ENCODE measurements at regions not wholly inside any gene's neighbourhood (a gene's known extent, or its start where the extent isn't known, plus 50 kb on each side); places are given as distances from the start of the nearest gene placed in this dataset.

DNA sequence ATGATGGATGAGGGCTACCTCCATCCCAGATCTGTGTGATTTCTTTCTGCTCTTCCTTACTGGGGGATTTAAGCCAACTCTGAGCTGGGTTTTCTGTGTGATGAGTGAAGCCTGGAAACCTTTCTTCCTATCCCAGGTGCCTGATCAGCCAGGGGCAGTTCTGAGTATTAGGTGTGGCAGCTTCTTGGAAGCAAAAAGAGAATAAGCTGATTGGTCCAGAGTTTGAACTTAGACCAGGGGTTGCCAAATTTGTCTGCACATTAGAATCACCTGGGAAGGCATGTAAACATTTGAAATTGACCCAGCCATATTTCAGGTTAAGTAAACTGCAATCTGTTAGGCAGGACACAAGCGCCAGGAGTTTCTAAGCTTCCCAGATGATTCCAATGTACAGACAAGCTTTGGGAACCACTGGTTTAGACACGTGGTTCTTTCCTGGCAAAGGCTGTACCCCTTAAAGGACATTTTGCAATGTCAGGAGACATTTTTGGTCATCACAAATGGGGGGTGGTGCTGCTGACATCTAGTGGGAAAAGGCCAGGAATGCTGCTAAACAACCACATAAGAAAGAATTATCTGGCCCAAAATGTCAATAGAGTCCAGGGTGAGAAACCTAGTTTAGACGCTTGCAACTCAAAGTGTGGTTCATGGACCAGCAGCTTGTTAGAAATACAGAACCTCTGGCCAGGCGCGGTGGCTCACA is 160.5 kb upstream of the GHITM start:
- H3K4me2 ChIP-seq (ENCODE audit: low read length), result no peak overlapping the region
- H3K9me3 ChIP-seq (ENCODE audit: low read length), result no peaks in the 10 kb centered on the region
- no peaks in the 10 kb centered on the region for H3F3A ChIP-seq (ENCODE audit: low read length, unreplicated experiment)
- BruUV-seq (replicated peaks), result no TSS peak
- no peak overlapping the region for H3K9ac ChIP-seq (ENCODE audit: low read length)
- H3K36me3 ChIP-seq (ENCODE audit: low read depth, low read length), result no peaks in the 10 kb centered on the region
- no peak for ATAC-seq
- POLR2A ChIA-PET (ENCODE audit: unreplicated experiment), result no interaction called here
- no peaks in the 10 kb centered on the region for H3K4me1 ChIP-seq (ENCODE audit: insufficient read depth, low read length)
- intact Hi-C loops (cut with micrococcal nuclease), result no loop called here
- no peaks in the 10 kb centered on the region for H4K20me1 ChIP-seq (ENCODE audit: low read length)
- H3K27ac ChIP-seq (ENCODE audit: low read length), result no peak overlapping the region
- no peak for DNase-seq
- H2AFZ ChIP-seq (ENCODE audit: low read length), result no peak overlapping the region
- no peak for TF ChIP-seq EZH2phosphoT487 (IDR thresholded peaks at IDR 0.05; ENCODE audit: borderline replicate concordance, low read length)
- no peak for TF ChIP-seq CTCF (conservative IDR thresholded peaks at IDR 0.05; ENCODE audit: low read depth, low read length)
- no peak for TF ChIP-seq EZH2 (IDR thresholded peaks at IDR 0.05; ENCODE audit: low read length, unreplicated experiment)
- CTCF ChIA-PET, result no interaction called here
- no peaks in the 10 kb centered on the region for H3K79me2 ChIP-seq (ENCODE audit: low read length)
- H3K4me3 ChIP-seq (ENCODE audit: low read length), result no peak overlapping the region
- no peaks in the 10 kb centered on the region for H3K9me2 ChIP-seq (replicated peaks; ENCODE audit: low read length)
- no peaks in the 10 kb centered on the region for H3K27me3 ChIP-seq (ENCODE audit: low read length)

GRCh38 chr10:83982812-83983211 is 156.5 kb upstream of the GHITM start:
- intact Hi-C loops (cut with micrococcal nuclease), result no loop called here
- no peaks in the 10 kb centered on the region for H3K36me3 ChIP-seq (ENCODE audit: low read depth, low read length)
- no peaks in the 10 kb centered on the region for H3K79me2 ChIP-seq (ENCODE audit: low read length)
- no peak overlapping the region for H3K27ac ChIP-seq (ENCODE audit: low read length)
- ATAC-seq (no peak), DNase-seq (no peak)
- H3K9ac ChIP-seq (ENCODE audit: low read length), result no peak overlapping the region
- BruUV-seq (replicated peaks), result no TSS peak
- H2AFZ ChIP-seq (ENCODE audit: low read length), result no peak overlapping the region
- no peak overlapping the region for H3K4me3 ChIP-seq (ENCODE audit: low read length)
- H3K4me1 ChIP-seq (ENCODE audit: insufficient read depth, low read length), result no peaks in the 10 kb centered on the region
- no peaks in the 10 kb centered on the region for H4K20me1 ChIP-seq (ENCODE audit: low read length)
- no peaks in the 10 kb centered on the region for H3K9me2 ChIP-seq (replicated peaks; ENCODE audit: low read length)
- no peaks in the 10 kb centered on the region for H3K27me3 ChIP-seq (ENCODE audit: low read length)
- H3K9me3 ChIP-seq (ENCODE audit: low read length), result no peaks in the 10 kb centered on the region
- TF ChIP-seq EZH2phosphoT487 (IDR thresholded peaks at IDR 0.05; ENCODE audit: borderline replicate concordance, low read length), result no peak
- no peak for TF ChIP-seq EZH2 (IDR thresholded peaks at IDR 0.05; ENCODE audit: low read length, unreplicated experiment)
- TF ChIP-seq CTCF (conservative IDR thresholded peaks at IDR 0.05; ENCODE audit: low read depth, low read length), result no peak
- ChIA-PET CTCF (no interaction called here), POLR2A (ENCODE audit: unreplicated experiment) (no interaction called here)
- no peaks in the 10 kb centered on the region for H3F3A ChIP-seq (ENCODE audit: low read length, unreplicated experiment)
- H3K4me2 ChIP-seq (ENCODE audit: low read length), result no peak overlapping the region

DNA sequence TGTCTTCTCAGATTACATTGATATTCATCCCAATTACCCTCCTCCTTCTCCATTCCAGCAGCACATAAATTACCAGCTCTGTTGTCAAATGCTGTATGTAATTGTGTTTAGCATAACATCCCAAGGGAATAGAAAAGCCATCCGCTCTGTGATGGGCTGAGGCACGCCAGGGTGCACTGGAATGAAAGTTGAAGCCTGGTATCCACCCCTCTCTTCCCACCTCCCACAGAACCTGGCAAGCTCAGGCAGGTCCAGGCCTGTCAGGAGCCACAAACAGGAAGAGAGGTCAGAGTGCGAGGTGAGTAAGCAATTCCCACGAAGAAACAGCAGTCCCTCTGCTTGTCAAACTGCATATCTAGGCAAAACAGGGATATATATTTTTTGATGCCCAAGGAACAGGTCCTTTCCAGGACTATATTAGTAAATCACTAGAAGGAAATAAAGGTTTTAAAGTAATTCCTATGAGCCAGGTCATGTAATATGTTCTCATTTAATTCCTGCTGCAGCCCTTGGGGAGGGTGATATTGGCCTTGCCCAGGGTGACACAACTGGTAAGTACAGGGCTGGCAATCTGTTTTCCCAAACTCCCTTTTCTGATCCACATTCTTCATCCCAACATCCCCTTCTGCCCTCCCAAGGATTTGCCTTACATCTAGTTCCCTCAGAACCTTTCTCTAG is 155.6 kb upstream of the GHITM start:
- POLR2A ChIA-PET (ENCODE audit: unreplicated experiment), result no interaction called here
- DNase-seq, result no peak

More for the DNA sequence above, 155.6 kb upstream of the GHITM start:
- Histone ChIP-seq H3F3A (ENCODE audit: low read length, unreplicated experiment) (no peaks in the 10 kb centered on the region), H3K4me2 (ENCODE audit: low read length) (no peak overlapping the region), H3K4me1 (ENCODE audit: insufficient read depth, low read length) (no peaks in the 10 kb centered on the region), H3K4me3 (ENCODE audit: low read length) (no peak overlapping the region), H3K9ac (ENCODE audit: low read length) (no peak overlapping the region), H3K27ac (ENCODE audit: low read length) (no peak overlapping the region), H3K79me2 (ENCODE audit: low read length) (no peaks in the 10 kb centered on the region), H4K20me1 (ENCODE audit: low read length) (no peaks in the 10 kb centered on the region), H3K9me3 (ENCODE audit: low read length) (no peaks in the 10 kb centered on the region), H3K27me3 (ENCODE audit: low read length) (no peaks in the 10 kb centered on the region), H3K36me3 (ENCODE audit: low read depth, low read length) (no peaks in the 10 kb centered on the region), H3K9me2 (replicated peaks; ENCODE audit: low read length) (no peaks in the 10 kb centered on the region), H2AFZ (ENCODE audit: low read length) (no peak overlapping the region)
- CTCF ChIA-PET, result no interaction called here
- intact Hi-C loops (cut with micrococcal nuclease), result no loop called here
- no peak for ATAC-seq
- TF ChIP-seq EZH2phosphoT487 (IDR thresholded peaks at IDR 0.05; ENCODE audit: borderline replicate concordance, low read length), result no peak
- TF ChIP-seq CTCF (conservative IDR thresholded peaks at IDR 0.05; ENCODE audit: low read depth, low read length), result no peak
- TF ChIP-seq EZH2 (IDR thresholded peaks at IDR 0.05; ENCODE audit: low read length, unreplicated experiment), result no peak
- no TSS peak for BruUV-seq (replicated peaks)

Data from PC-3 (cell line).